Activated CD4-positive, alpha-beta memory T cell treated with anti-CD3 and anti-CD28 coated beads, Interleukin-2, amount 10 ng/mL, durations not matched to agents 7 days and 5 days (primary cell): ENCODE measurements at regions not wholly inside any gene's neighbourhood (a gene's known extent, or its start where the extent isn't known, plus 50 kb on each side); places are given as distances from the start of the nearest gene placed in this dataset.
"Not testable (repeated sequence)": the region's sequence is repeated elsewhere in the genome, so short reads cannot be mapped to it uniquely, and the experiment has no call there.

Experiments used
- CTCF ChIA-PET: fragments of 350-600 bp; sonication (Branson Sonifier 250); formaldehyde crosslinking; loops from one replicate; lab custom pipeline; 2021; ENCODE audit warnings: antibody characterized with exemption, inconsistent platforms; lab: Charles Lee
- POLR2A ChIA-PET: fragments of 350-600 bp; sonication (Branson Sonifier 250); formaldehyde crosslinking; loops from one replicate; lab custom pipeline; 2021; ENCODE audit warnings: antibody characterized with exemption; lab: Charles Lee
- DNase-seq: peaks from one replicate; pipeline ENCODE4 v3.0.0-alpha.2; 2020
- H3K27ac Mint-ChIP-seq: one replicate; pipeline ENCODE4 v1.8.0; 2021; ENCODE audit warnings: mild to moderate bottlenecking, mixed read lengths
- H3K27me3 Mint-ChIP-seq: one replicate; pipeline ENCODE4 v1.8.0; 2021; ENCODE audit warnings: mixed read lengths
- H3K36me3 Mint-ChIP-seq: one replicate; pipeline ENCODE4 v1.8.0; 2021; ENCODE audit warnings: low read depth, mixed read lengths
- H3K4me1 Mint-ChIP-seq: one replicate; pipeline ENCODE4 v1.8.0; 2021; ENCODE audit warnings: mixed read lengths
- H3K4me3 Mint-ChIP-seq: one replicate; pipeline ENCODE4 v1.8.0; 2021; ENCODE audit warnings: mild to moderate bottlenecking, mixed read lengths
- H3K9me3 Mint-ChIP-seq: one replicate; pipeline ENCODE4 v1.8.0; 2021; ENCODE audit warnings: mixed read lengths

GRCh38 chr2:180694445-180695421, 285.7 kb upstream of the UBE2E3 start:
- ChIA-PET POLR2A (no interaction called here), CTCF (no interaction called here)
- Mint-ChIP-seq H3K4me1 (no peaks in the 10 kb centered on the region), H3K36me3 (no peaks in the 10 kb centered on the region), H3K4me3 (no peak overlapping the region), H3K27me3 (no peaks in the 10 kb centered on the region), H3K9me3 (no peaks in the 10 kb centered on the region), H3K27ac (no peak overlapping the region)
- DNase-seq: no peak

GRCh38 chr2:180692322-180692721, 288.1 kb upstream of the UBE2E3 start:
- Mint-ChIP-seq H3K27me3 (no peaks in the 10 kb centered on the region), H3K4me3 (no peak overlapping the region), H3K27ac (no peak overlapping the region), H3K36me3 (no peaks in the 10 kb centered on the region), H3K9me3 (no peaks in the 10 kb centered on the region), H3K4me1 (no peaks in the 10 kb centered on the region)
- DNase-seq: no peak
- ChIA-PET POLR2A (no interaction called here), CTCF (no interaction called here)

GRCh38 chr2:180691855-180692223, 288.6 kb upstream of the UBE2E3 start:
- H3K9me3 Mint-ChIP-seq: not testable (repeated sequence)

GRCh38 chr2:180691186-180691854, 289.1 kb upstream of the UBE2E3 start:
- H3K4me1 Mint-ChIP-seq: not testable (repeated sequence)

More at GRCh38 chr2:180691855-180692223, 288.6 kb upstream of the UBE2E3 start:
- H3K36me3 Mint-ChIP-seq, POLR2A ChIA-PET, H3K4me1 Mint-ChIP-seq, H3K27me3 Mint-ChIP-seq, H3K4me3 Mint-ChIP-seq, DNase-seq, H3K27ac Mint-ChIP-seq, CTCF ChIA-PET: not testable (repeated sequence)

GRCh38 chr2:180690611-180691010, 289.8 kb upstream of the UBE2E3 start:
- H3K4me1 Mint-ChIP-seq: no peaks in the 10 kb centered on the region
- no peaks in the 10 kb centered on the region for H3K9me3 Mint-ChIP-seq
- H3K4me3 Mint-ChIP-seq: no peak overlapping the region
- CTCF ChIA-PET: no interaction called here
- no peaks in the 10 kb centered on the region for H3K27me3 Mint-ChIP-seq
- no peak for DNase-seq
- POLR2A ChIA-PET: no interaction called here
- H3K27ac Mint-ChIP-seq: no peak overlapping the region
- H3K36me3 Mint-ChIP-seq: no peaks in the 10 kb centered on the region

More at GRCh38 chr2:180691186-180691854, 289.1 kb upstream of the UBE2E3 start:
- CTCF ChIA-PET, H3K36me3 Mint-ChIP-seq, H3K27me3 Mint-ChIP-seq, H3K27ac Mint-ChIP-seq, DNase-seq, POLR2A ChIA-PET, H3K9me3 Mint-ChIP-seq, H3K4me3 Mint-ChIP-seq: not testable (repeated sequence)

GRCh38 chr2:180682871-180683270, 297.5 kb upstream of the UBE2E3 start:
- H3K27me3 Mint-ChIP-seq: peaks cover 10% of the 10 kb centered on the region
- no peaks in the 10 kb centered on the region for H3K9me3 Mint-ChIP-seq
- CTCF ChIA-PET: no interaction called here
- no peaks in the 10 kb centered on the region for H3K4me1 Mint-ChIP-seq
- no peak for DNase-seq
- no peak overlapping the region for H3K27ac Mint-ChIP-seq
- H3K4me3 Mint-ChIP-seq: no peak overlapping the region
- POLR2A ChIA-PET: no interaction called here
- no peaks in the 10 kb centered on the region for H3K36me3 Mint-ChIP-seq

- no peaks in the 10 kb centered on the region for H3K9me3 Mint-ChIP-seq
- no peak for DNase-seq
- H3K4me3 Mint-ChIP-seq: no peak overlapping the region
- ChIA-PET CTCF (no interaction called here), POLR2A (no interaction called here)
- H3K4me1 Mint-ChIP-seq: no peaks in the 10 kb centered on the region
- H3K27me3 Mint-ChIP-seq: peaks cover 12% of the 10 kb centered on the region
- H3K27ac Mint-ChIP-seq: no peak overlapping the region
- no peaks in the 10 kb centered on the region for H3K36me3 Mint-ChIP-seq
Observed at GRCh38 chr2:180679693-180680092, 300.7 kb upstream of the UBE2E3 start.

- no peak for DNase-seq
- H3K9me3 Mint-ChIP-seq: no peaks in the 10 kb centered on the region
- H3K27ac Mint-ChIP-seq: no peak overlapping the region
- POLR2A ChIA-PET: no interaction called here
- CTCF ChIA-PET: no interaction called here
- H3K36me3 Mint-ChIP-seq: no peaks in the 10 kb centered on the region
- H3K4me1 Mint-ChIP-seq: no peaks in the 10 kb centered on the region
- H3K27me3 Mint-ChIP-seq: peaks cover 12% of the 10 kb centered on the region
- no peak overlapping the region for H3K4me3 Mint-ChIP-seq
Observed at GRCh38 chr2:180678625-180678972, 301.8 kb upstream of the UBE2E3 start.

- Mint-ChIP-seq H3K9me3 (no peaks in the 10 kb centered on the region), H3K27ac (no peak overlapping the region)
- CTCF ChIA-PET: no interaction called here
Observed at GRCh38 chr2:180677930-180678624, 302.3 kb upstream of the UBE2E3 start.

GRCh38 chr2:180677200-180677599, 303.2 kb upstream of the UBE2E3 start:
- H3K4me1 Mint-ChIP-seq: no peaks in the 10 kb centered on the region
- H3K4me3 Mint-ChIP-seq: no peak overlapping the region
- no peaks in the 10 kb centered on the region for H3K36me3 Mint-ChIP-seq
- POLR2A ChIA-PET: no interaction called here
- CTCF ChIA-PET: no interaction called here
- H3K27ac Mint-ChIP-seq: no peak overlapping the region
- DNase-seq: no peak
- peaks cover 12% of the 10 kb centered on the region for H3K27me3 Mint-ChIP-seq
- H3K9me3 Mint-ChIP-seq: no peaks in the 10 kb centered on the region

More at GRCh38 chr2:180677930-180678624, 302.3 kb upstream of the UBE2E3 start:
- Mint-ChIP-seq H3K4me3 (no peak overlapping the region), H3K36me3 (no peaks in the 10 kb centered on the region), H3K4me1 (no peaks in the 10 kb centered on the region), H3K27me3 (peaks cover 12% of the 10 kb centered on the region)
- no peak for DNase-seq
- POLR2A ChIA-PET: no interaction called here

GRCh38 chr2:180676520-180677025, 303.8 kb upstream of the UBE2E3 start:
- CTCF ChIA-PET: no interaction called here
- Mint-ChIP-seq H3K27me3 (peaks cover 12% of the 10 kb centered on the region), H3K4me1 (no peaks in the 10 kb centered on the region), H3K4me3 (no peak overlapping the region), H3K36me3 (no peaks in the 10 kb centered on the region), H3K27ac (no peak overlapping the region), H3K9me3 (no peaks in the 10 kb centered on the region)
- POLR2A ChIA-PET: no interaction called here
- no peak for DNase-seq

GRCh38 chr2:180675170-180675569, 305.2 kb upstream of the UBE2E3 start:
- Mint-ChIP-seq H3K4me3 (no peak overlapping the region), H3K36me3 (no peaks in the 10 kb centered on the region), H3K9me3 (no peaks in the 10 kb centered on the region), H3K27ac (no peak overlapping the region), H3K4me1 (no peaks in the 10 kb centered on the region), H3K27me3 (peaks cover 7% of the 10 kb centered on the region)
- ChIA-PET CTCF (no interaction called here), POLR2A (no interaction called here)
- no peak for DNase-seq

GRCh38 chr2:180672377-180672776, 308.0 kb upstream of the UBE2E3 start:
- Mint-ChIP-seq H3K9me3 (no peaks in the 10 kb centered on the region), H3K4me1 (no peaks in the 10 kb centered on the region), H3K27ac (no peak overlapping the region), H3K4me3 (no peak overlapping the region), H3K36me3 (no peaks in the 10 kb centered on the region), H3K27me3 (no peaks in the 10 kb centered on the region)
- ChIA-PET CTCF (no interaction called here), POLR2A (no interaction called here)
- no peak for DNase-seq
